ENCODE measurements at regions not wholly inside any gene's neighbourhood (a gene's known extent, or its start where the extent isn't known, plus 50 kb on each side); places are given as distances from the start of the nearest gene placed in this dataset.

DNA sequence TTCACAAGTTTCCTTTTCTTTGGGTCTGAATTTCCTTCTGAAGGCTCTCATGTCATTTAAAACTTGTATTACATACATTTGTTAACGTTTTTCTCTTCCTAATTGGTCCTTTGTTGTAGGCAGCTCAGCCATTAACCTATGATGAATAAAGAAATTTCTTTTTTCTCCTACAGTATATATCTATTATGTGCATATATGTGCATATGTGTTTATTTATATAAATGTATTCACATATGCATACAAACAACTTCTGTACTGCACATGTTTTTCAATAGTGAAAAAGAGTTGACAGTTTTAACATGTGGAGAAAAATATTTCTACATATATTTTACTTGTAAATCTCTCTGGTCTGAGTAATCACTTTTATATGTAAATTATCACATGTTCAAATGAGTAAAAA, 1674.9 kb upstream of the PCDH20 start:
- Histone ChIP-seq H3K27ac (no peak overlapping the region), H3K4me1 (no peaks in the 10 kb centered on the region), H3K36me3 (no peaks in the 10 kb centered on the region), H3K9me3 (no peaks in the 10 kb centered on the region), H3K27me3 (no peaks in the 10 kb centered on the region), H3K4me3 (no peak overlapping the region)
- DNase-seq, result no peak
- no peak for FAIRE-seq
- ATAC-seq, result no peak
- no peak for TF ChIP-seq CTCF (IDR thresholded peaks at IDR 0.05)
- intact Hi-C loops (cut with DNase I), result no loop called here
- 45 to 51% methylated on average over 1 of the region's 1 CpG for WGBS, 2 donors

DNA sequence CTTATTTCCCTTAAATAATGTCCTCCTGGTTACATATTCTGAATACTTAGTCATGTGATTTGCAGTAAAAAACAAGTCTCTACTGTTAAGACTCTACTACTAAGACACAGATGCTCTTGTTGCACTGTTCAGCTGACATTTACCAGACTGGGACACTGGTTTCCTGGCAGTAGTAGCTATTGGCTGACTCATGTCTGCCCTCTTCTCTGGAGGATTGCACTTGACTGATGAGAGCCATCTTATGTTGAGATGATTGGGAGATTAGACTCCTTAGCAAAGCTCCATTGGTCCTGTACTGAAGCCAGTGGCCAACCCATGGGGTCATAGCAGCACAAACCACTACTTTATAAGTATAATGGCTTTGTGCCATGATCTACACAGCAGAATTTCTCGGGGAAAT, 1672.6 kb upstream of the PCDH20 start:
- H3K9me3 ChIP-seq, result no peaks in the 10 kb centered on the region
- H3K4me1 ChIP-seq, result no peaks in the 10 kb centered on the region
- FAIRE-seq, result no peak
- DNase-seq, result no peak
- ATAC-seq, result no peak
- H3K4me3 ChIP-seq, result no peak overlapping the region
- no peaks in the 10 kb centered on the region for H3K27me3 ChIP-seq
- TF ChIP-seq CTCF (IDR thresholded peaks at IDR 0.05), result no peak
- intact Hi-C loops (cut with DNase I), result no loop called here
- H3K27ac ChIP-seq, result no peak overlapping the region
- WGBS, 2 donors, result 76 to 93% methylated on average over 1 of the region's 1 CpG
- no peaks in the 10 kb centered on the region for H3K36me3 ChIP-seq

- ATAC-seq (no peak), DNase-seq (no peak), FAIRE-seq (no peak)
- intact Hi-C loops (cut with DNase I), result no loop called here
- Histone ChIP-seq H3K4me1 (no peaks in the 10 kb centered on the region), H3K4me3 (no peak overlapping the region), H3K27me3 (no peaks in the 10 kb centered on the region), H3K27ac (no peak overlapping the region), H3K9me3 (peaks cover 0 to 4% (median 0%) of the 10 kb centered on the region in 4 donors), H3K36me3 (no peaks in the 10 kb centered on the region)
- no peak for TF ChIP-seq CTCF (IDR thresholded peaks at IDR 0.05)
- WGBS, 2 donors, result 71 to 77% methylated on average over 5 of the region's 5 CpGs
These were observed 1670.6 kb upstream of the PCDH20 start for GRCh38 chr13:63086286-63086685.

DNA sequence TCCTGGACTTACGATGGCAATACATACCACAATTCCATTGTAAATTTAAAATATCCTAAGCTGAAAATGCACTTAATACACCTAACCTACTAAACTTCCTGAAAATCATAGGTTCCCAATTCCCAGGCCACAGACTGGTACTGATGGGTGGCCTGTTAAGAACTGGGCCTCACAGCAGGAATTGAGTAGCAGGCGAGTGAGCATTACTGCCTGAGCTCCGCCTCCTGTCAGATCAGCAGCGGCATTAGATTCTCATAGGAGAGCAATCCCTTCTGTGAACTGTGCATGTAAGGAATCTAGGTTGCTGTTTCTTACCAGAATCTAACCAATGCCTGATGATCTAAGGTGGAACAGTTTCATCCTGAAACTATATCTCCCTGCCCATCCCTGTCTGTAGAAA, 1670.2 kb upstream of the PCDH20 start:
- H3K27ac ChIP-seq, result no peak overlapping the region
- no peaks in the 10 kb centered on the region for H3K36me3 ChIP-seq
- intact Hi-C loops (cut with DNase I), result no loop called here
- no peaks in the 10 kb centered on the region for H3K27me3 ChIP-seq
- WGBS, 2 donors, result 69 to 72% methylated on average over 4 of the region's 4 CpGs
- no peaks in the 10 kb centered on the region for H3K4me1 ChIP-seq
- TF ChIP-seq CTCF (IDR thresholded peaks at IDR 0.05), result no peak
- H3K4me3 ChIP-seq, result no peak overlapping the region
- ATAC-seq, result no peak
- peaks cover 0 to 4% (median 0%) of the 10 kb centered on the region in 4 donors for H3K9me3 ChIP-seq
- DNase-seq, result no peak
- no peak for FAIRE-seq

DNA sequence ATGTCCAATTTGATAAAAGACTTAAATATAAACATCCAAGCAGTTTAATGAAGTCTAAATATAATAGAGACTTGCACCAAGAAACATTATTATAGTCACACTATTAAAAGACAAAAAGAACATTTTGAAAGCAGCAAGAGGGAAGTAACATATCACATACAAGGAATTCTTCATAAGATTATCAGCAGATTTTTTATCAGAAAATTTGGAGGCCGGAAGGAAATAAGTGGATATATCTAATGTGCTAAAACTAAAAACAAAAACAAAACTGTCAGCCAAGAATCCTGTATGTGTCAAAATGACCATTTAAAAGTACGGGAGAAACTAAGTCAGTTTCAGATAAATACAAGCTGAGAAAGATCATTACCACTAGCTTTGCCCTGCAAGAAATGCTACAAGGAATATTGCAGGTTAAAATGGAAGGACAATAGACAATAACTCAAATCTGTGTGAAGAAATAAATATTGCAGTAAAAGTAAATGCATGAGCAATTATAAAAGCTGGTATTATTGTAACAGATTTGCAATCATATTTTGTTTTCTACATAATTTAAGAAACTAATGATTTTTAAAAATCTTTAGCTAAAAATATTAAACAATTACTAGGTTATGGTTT, 1665.9 kb upstream of the PCDH20 start:
- Histone ChIP-seq H3K36me3 (no peaks in the 10 kb centered on the region), H3K27me3 (no peaks in the 10 kb centered on the region), H3K9me3 (peaks cover 0 to 4% (median 2%) of the 10 kb centered on the region in 4 donors), H3K4me1 (no peaks in the 10 kb centered on the region), H3K4me3 (no peak overlapping the region), H3K27ac (no peak overlapping the region)
- no peak for FAIRE-seq
- no peak for ATAC-seq
- 88 to 95% methylated on average over 2 of the region's 2 CpGs for WGBS, 2 donors
- no peak for DNase-seq
- intact Hi-C loops (cut with DNase I), result no loop called here
- TF ChIP-seq CTCF (IDR thresholded peaks at IDR 0.05), result no peak

Measured in pancreas (tissue), 10 donors.